C4-2B (cell line): ENCODE measurements at regions not wholly inside any gene's neighbourhood (a gene's known extent, or its start where the extent isn't known, plus 50 kb on each side); places are given as distances from the start of the nearest gene placed in this dataset.

Source experiments
- H3K27ac ChIP-seq: fragments of 450-650 bp; 2 replicates; pipeline ENCODE4 v1.5.1; 2017
- CTCF ChIP-seq: fragments of 450-650 bp; conservative IDR thresholded peaks from 2 replicates; pipeline ENCODE4 v1.5.1; 2017; ENCODE audit warnings: mild to moderate bottlenecking
- ZFX ChIP-seq: fragments of 450-650 bp; IDR thresholded peaks from 2 replicates; pipeline ENCODE4 v1.6.1; 2017

GRCh38 chr13:112132619-112133018 lies 65.7 kb downstream of the SOX1 start:
- no peak for TF ChIP-seq ZFX
- no peak for TF ChIP-seq CTCF
- H3K27ac ChIP-seq = no peak overlapping the region

DNA sequence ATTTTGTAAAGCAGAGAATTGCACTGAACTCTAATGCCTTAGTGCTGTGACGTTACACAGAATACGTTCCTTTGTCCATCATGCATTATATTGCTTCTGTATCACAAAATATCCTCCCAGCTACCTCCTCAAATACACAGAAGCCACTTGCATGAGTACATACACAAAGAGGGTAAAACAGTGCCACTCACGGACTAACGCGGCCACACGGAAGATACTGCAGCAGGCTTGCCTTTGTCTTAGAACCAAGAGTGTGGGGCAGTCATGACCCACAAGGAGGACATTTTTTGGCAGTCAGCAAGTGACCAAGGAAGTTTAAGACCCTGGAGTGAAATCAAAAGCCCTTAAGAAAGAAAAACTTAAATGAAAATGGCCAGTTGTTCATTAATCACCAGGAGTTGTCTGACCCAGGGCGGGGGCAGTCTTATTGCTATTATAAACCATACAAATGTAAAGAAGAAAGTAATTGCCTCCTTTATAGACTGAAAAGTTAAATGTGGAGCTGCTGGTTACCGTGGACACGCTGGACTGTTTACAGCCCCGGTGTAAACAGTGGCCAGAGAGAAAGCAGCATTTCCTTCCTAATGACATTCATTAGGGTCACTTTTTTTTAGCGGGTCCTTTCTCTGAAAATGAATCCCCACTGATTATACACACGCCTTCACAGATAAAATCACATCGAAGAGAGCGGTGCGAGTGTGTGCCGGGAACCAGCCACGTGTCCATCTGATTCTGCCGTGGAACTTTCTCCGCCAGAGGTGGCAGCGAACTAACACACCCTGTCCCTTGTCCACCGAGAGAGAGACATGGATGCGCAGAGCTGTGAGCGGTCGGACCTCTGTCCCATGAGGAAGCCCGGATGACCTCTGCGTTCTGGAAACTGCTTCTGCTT lies 66.8 kb downstream of the SOX1 start:
- no peak overlapping the region for H3K27ac ChIP-seq
- TF ChIP-seq ZFX (no peak), CTCF (no peak)

DNA sequence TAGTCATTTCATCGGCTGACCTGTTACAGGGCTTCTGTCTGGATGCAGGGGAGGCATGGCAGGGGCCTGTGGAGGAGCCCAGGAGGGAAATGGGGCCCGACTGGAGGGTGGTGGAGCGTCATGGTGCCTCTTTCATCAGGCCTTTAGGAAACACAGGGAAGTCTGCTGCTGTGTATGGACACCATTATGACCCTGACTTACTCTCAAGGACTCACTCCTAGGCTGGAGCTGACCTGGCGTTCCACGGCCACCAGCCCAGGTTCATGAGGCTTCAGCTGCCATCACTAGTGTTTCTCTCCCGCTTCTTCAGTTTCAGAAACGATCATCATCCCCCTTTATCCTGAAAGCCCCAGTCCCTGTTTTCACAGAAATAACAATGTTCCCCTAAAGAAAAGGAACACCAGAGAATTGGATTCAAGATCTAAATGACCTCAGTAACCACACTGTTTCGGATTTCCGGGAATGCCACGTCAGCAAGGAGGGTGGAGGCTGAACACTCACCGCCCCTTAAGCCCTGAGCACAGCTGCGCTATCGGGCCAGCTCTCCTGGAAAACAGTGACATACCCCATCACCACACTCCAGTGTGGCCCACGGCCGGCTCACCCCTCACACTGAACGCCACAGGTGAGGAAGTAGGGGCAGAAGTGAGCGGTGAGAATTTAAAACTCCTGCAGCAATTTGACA lies 67.6 kb downstream of the SOX1 start:
- no peak for TF ChIP-seq ZFX

DNA sequence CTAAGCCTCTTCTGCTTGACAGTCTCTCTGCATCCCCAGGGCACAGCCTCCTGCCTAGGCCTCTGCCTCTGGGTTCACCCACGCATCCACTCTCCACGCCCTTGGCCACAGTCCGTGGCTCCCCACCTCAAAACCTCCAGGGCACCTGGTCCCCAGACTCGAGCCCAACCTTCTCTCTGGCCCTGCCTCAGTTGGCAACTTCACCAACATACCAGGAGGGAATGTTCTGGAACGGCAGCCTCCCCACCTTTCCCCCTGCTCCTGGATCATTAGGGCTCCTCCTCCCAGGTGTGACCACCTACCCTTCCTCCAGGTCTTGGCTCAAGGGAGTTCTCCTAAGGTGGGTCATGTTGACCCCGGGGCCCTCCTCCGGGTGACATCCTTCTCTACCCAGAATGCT lies 69.1 kb downstream of the SOX1 start:
- TF ChIP-seq CTCF (no peak), ZFX (no peak)
- H3K27ac ChIP-seq = no peak overlapping the region

More for the DNA sequence above, 67.6 kb downstream of the SOX1 start:
- no peak overlapping the region for H3K27ac ChIP-seq

GRCh38 chr13:112137144-112137543 lies 70.2 kb downstream of the SOX1 start:
- TF ChIP-seq ZFX (no peak), CTCF (no peak)
- H3K27ac ChIP-seq = no peak overlapping the region

GRCh38 chr13:112140366-112140765 lies 73.4 kb downstream of the SOX1 start:
- TF ChIP-seq CTCF (no peak), ZFX (no peak)
- H3K27ac ChIP-seq = no peak overlapping the region

- no peak for TF ChIP-seq ZFX
- no peak for TF ChIP-seq CTCF
- no peak overlapping the region for H3K27ac ChIP-seq
Observed at GRCh38 chr13:112141643-112142400, 74.9 kb downstream of the SOX1 start.
